Stimulated activated CD4-positive, alpha-beta T cell treated with anti-CD3 and anti-CD28 coated beads, Interleukin-1b, Interleukin-23, amount 100 ng/mL, for 4 hours (primary cell): ENCODE measurements at regions not wholly inside any gene's neighbourhood (a gene's known extent, or its start where the extent isn't known, plus 50 kb on each side); places are given as distances from the start of the nearest gene placed in this dataset.
"Not testable (repeated sequence)": the region's sequence is repeated elsewhere in the genome, so short reads cannot be mapped to it uniquely, and the experiment has no call there.

Experiments
- DNase-seq, 2 donors: peaks; one replicate each; pipeline ENCODE4 v3.0.0-alpha.2; 2020; ENCODE audit warnings: low read depth in 2 of 2

DNA sequence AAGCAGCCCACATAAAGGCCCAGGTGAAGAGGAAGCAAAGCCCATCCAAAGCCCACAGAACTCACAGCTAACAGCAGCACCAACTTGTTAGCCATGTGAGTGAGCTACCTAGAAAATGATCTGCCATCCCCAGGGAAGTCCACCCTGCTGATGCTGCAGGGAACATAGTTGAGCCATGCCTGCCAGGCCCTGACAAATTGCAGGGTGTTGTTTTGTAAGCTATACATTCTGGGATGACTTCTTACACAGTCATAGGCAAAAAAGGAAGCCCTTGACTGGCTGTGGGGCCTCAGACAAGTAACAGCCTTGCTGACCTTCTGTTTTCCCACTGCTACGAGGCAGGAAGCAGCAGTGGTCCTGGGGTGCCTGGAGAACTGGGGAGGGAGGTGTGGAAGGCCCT lies 262.7 kb downstream of the MATN1 start:
- no peak for DNase-seq

DNA sequence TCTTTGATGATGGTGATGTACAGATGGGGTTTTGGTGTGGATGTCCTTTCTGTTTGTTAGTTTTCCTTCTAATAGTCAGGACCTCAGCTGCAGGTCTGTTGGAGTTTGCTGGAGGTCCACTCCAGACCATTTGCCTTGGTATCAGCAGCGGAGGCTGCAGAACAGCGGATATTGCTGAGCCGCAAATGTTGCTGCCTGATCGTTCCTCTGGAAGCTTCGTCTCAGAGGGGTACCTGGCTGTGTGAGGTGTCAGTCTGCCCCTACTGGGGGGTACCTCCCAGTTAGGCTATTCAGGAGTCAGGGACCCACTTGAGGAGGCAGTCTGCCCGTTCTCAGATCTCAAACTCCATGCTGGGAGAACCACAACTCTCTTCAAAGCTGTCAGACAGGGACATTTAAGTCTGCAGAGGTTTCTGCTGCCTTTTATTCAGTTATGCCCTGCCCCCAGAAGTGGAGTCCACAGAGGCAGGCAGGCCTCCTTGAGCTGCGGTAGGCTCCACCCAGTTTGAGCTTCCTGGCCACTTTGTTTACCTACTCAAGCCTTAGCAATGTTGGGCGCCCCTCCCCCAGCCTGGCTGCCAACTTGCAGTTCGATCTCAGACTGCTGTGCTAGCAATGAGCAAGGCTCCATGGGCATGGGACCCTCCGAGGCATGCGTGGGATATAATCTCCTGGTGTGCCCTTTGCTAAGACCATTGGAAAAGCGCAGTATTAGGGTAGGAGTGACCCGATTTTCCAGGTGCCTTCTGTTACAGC lies 264.5 kb downstream of the MATN1 start:
- DNase-seq = not testable (repeated sequence)

- no peak for DNase-seq
These were observed 270.5 kb downstream of the MATN1 start for GRCh38 chr1:30452925-30453324.

DNA sequence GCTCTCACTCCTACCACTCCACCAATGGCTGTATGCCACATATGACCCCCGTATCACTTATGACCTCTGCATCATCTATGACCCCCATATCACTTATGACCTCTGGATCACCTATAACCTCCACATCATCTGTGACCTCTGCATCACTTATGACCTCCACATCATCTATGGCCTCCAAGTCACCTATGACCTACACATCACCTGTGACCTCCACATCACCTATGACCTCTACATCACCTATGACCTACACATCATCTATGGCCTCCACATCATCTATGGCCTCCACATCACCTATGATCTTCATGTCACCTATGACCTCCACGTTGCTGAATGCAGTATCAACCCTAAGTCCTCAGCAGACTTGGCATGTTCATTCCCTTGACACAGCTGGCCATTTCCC lies 271.2 kb downstream of the MATN1 start:
- no peak for DNase-seq

- no peak for DNase-seq
These were observed 271.8 kb downstream of the MATN1 start for GRCh38 chr1:30451532-30452125.

- no peak for DNase-seq
These were observed 272.6 kb downstream of the MATN1 start for GRCh38 chr1:30450818-30451233.

- no peak for DNase-seq
These were observed 273.1 kb downstream of the MATN1 start for GRCh38 chr1:30450148-30450817.

DNA sequence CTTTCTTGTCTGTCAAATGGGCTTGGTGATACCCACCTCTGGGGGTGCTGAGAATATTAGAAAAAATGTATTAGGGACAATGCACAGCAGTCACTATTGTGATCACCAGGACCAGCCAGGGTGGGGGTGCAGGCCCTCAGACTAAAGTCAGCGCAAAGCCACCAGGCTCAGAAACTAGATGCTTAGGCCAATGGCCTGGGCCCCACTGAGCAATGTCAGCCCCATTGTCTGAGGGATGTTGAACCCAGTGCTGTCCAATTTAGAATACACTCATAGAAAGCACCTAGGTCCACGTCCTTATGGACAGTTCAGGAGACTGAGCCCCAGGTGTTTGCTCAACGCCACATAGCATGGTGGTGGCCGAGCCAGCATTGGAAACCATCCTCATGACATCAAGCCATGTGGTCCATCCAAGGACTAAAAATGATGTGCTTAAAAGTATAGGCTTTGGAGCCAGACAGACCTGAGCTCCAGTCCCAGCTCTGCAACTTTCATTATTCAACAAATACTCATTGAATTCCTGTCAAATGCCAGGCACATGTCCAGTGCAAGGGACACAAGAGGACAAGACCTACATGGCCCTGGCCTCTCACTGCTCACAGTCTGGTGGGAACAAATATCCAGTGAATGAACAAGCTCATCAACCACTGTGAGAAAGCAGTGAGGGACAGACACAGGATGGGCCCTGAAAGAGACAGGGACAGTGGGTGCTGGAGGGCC lies 273.8 kb downstream of the MATN1 start:
- no peak for DNase-seq

DNA sequence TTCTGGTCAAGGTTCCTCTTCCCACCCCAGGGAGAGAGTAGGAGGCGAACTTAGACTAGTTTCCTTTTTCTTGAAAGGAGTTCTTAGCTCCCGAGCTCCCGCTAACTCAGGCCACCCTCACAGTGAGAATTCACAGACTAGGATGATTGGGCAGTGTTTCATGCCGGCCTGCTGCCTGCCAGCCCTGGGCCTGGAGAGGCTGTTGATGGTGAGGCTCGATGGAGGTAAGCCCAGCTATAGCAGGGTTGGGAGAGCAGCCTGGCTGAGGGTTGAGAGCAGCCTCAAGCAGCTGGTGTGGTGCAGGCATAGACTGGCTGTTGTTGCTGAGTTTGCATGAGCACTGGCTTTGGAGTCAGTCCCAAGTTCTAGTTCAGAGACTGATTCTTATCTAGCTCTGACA lies 274.4 kb downstream of the MATN1 start:
- no peak for DNase-seq

DNA sequence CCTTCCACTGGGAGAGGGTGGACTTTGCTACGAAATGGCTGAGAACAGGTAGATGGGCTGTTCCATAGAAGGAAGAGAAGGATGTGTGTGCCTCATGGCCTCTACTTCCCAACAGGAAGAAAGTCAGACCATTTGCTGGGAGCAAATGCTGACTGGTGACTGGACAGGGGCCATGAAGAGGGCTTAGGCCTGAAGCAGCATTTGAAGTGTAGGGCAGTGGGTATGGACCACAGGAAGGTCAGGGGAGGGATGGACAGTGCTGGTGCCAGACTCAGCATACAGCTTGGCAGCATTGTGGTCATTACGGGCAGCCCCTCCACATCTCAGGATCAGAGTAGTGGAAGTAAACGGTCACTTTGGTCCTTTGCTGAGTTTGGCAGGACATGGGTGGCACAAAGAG lies 275.7 kb downstream of the MATN1 start:
- no peak for DNase-seq

DNA sequence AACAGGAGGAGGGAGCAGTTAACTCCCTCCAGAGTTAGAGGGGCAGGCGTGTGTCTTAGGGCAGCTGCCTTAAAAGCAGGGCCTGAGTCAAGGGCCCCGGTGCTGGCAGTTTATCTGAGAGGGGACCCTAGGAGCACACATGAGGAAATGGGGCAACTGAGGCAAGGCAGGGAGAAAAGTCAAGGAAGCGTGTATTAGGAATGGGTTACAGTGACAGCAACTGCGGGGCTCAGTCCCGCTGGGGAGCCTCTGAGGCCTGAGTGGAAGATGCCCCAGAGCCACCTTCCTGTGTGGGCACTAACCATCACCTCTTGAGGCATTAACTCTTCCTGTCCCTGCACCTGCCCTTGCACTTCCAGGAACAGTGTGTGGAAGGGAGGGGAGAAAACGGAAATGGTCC lies 276.3 kb downstream of the MATN1 start:
- DNase-seq = no peak

- DNase-seq = no peak
These were observed 276.9 kb downstream of the MATN1 start for GRCh38 chr1:30446508-30446907.

DNA sequence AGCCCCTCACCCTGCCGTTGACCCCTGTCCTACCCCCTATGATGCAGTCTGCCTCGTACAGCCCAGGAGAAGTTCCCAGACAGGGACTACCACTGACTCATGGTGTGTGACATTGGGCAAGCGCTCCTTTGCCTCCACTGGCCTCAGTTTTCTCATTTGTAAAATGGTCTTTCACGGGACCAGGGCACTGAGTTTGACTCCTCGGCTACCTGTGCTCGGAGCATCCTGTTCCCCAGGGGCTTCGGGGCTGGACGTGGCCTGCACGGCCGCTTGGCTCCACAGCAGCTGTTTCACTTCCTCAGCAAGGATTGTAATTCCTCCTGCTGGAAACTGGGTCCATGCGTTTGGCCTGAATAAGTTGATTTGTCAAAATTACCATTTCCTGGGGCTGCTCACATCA lies 277.3 kb downstream of the MATN1 start:
- DNase-seq = no peak

GRCh38 chr1:30445449-30445848 lies 277.9 kb downstream of the MATN1 start:
- DNase-seq = no peak

- no peak for DNase-seq
These were observed 278.5 kb downstream of the MATN1 start for GRCh38 chr1:30444850-30445249.

GRCh38 chr1:30444401-30444800 lies 279.0 kb downstream of the MATN1 start:
- DNase-seq = no peak

DNA sequence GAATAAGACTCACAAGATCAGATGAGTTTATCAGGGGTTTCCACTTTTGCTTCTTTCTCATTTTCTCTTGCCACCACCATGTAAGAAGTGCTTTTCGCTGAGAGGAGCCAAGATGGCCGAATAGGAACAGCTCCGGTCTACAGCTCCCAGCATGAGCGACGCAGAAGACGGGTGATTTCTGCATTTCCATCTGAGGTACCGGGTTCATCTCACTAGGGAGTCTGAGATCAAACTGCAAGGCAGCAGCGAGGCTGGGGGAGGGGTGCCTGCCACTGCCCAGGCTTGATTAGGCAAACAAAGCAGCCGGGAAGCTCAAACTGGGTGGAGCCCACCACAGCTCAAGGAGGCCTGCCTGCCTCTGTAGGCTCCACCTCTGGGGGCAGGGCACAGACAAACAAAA lies 285.1 kb downstream of the MATN1 start:
- not testable (repeated sequence) for DNase-seq

DNA sequence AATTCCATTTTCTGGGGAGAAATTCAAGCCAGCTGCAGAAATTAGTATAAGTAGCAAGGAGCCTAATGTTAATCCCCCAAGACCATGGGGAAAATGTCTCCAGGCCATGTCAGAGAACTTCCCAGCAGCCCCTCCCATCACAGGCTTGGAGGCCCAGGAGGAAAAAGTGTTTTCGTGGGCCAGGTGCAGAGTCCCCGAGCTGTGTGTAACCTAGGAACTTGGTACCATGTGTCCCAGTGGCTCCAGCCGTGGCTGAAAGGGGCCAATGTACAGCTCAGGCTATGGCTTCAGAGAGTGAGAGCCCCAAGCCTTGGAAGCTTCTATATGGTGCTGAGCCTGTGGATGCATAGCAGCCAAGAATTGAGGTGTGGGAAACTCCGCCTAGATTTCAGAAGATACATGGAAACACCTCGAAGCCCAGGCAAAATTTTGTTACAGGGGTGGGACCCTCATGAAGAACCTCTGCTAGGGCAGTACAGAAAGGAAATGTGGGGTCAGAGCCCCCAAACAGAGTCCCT lies 286.3 kb downstream of the MATN1 start:
- DNase-seq = no peak

GRCh38 chr1:30427545-30427944 lies 295.8 kb downstream of the MATN1 start:
- no peak for DNase-seq

- DNase-seq = no peak
These were observed 298.3 kb downstream of the MATN1 start for GRCh38 chr1:30425046-30425445.

- DNase-seq = no peak
These were observed 299.8 kb downstream of the MATN1 start for GRCh38 chr1:30423570-30423969.

DNA sequence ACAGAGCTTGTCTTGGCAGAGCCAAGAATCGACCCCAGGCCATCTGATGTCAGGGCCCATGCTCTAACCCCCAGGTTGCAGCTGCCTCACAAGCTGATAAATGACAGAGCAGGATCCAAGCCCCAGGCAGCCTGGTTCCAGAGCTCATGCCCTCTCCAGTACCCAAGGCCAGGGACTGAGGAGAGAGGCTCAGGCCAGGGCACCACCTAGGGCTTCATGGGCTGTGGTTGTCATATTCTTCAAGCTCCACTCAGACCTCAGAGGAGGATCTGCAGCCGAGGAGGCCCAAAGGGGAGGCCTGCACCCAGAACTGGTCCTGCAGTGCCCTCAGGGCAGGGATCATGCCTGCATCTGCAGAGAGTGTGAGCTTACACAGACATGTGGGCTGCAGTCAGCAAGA lies 301.1 kb downstream of the MATN1 start:
- no peak for DNase-seq
